Fibroblast of skin of right quadriceps (primary cell): ENCODE measurements at regions not wholly inside any gene's neighbourhood (a gene's known extent, or its start where the extent isn't known, plus 50 kb on each side); places are given as distances from the start of the nearest gene placed in this dataset.

Experiments
- DNase-seq: peaks from one replicate; pipeline ENCODE4 v3.0.0-alpha.2; 2013

GRCh38 chr1:22246755-22247480, 104.0 kb upstream of the WNT4 start:
- no peak for DNase-seq

GRCh38 chr1:22247527-22248245, 104.8 kb upstream of the WNT4 start:
- DNase-seq, result no peak

- DNase-seq, result no peak
These were observed 105.8 kb upstream of the WNT4 start for GRCh38 chr1:22248746-22249145.

DNA sequence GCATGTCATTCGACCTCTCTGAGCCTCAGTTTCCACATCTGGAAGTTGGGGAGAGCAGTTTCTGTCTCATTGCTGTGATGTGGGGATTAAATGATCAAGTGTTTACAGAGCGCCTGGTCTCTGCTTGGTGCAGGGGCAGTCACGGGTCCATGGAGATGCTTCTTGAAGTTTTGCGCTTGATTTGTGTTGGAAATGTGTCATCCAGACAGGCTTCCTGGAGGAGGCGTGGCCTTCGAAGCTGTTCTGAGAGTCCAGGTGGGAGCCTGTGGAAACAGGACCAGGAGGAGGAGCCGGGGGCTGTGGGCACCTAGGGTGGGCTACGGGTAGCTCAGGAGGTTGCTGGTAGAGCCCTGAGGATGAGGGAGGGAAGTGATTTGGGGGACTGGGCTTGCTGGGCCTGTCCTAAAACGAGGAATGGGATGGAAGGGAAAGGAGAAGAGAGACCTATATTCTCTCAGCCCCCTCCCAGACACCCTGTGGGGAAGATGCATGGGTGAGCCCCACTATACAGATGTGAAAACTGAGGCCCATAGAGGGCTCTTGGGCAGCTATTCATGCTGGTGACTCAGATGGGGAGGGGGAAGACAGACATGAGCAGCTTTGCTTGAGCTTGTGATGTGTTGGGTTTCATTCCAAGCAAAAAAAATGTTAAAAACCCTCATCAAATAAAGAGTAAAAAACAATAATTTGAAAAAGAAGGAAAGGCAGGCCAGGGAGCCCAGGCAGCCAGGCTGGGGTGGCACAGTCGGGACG, 107.2 kb upstream of the WNT4 start:
- no peak for DNase-seq

GRCh38 chr1:22250724-22251123, 107.8 kb upstream of the WNT4 start:
- DNase-seq, result peak; percentile 57

GRCh38 chr1:22252251-22252650, 109.4 kb upstream of the WNT4 start:
- no peak for DNase-seq

GRCh38 chr1:22253012-22253790, 110.3 kb upstream of the WNT4 start:
- DNase-seq, result peak; percentile 17

DNA sequence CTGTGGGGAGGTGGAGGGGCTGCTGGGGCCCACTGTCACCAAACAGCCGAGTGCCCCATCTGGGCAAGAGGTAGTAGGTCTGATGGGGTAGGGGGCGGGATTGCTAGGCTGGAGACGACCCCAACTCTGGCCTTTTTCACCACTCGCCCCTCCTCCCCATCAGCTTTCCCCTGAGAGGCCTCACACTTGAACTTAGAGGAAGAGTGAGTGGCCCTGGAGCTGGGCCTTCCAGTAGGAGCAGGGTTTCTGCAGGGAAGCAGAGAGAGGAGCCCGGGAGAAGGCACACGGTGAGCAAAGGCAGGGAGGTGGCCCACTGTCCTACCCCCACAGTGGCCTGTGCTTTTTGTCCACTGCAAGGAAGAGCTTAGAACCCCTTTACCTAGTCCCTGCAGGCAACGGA, 111.9 kb upstream of the WNT4 start:
- no peak for DNase-seq

- DNase-seq, result no peak
These were observed 112.7 kb upstream of the WNT4 start for GRCh38 chr1:22255341-22256212.

DNA sequence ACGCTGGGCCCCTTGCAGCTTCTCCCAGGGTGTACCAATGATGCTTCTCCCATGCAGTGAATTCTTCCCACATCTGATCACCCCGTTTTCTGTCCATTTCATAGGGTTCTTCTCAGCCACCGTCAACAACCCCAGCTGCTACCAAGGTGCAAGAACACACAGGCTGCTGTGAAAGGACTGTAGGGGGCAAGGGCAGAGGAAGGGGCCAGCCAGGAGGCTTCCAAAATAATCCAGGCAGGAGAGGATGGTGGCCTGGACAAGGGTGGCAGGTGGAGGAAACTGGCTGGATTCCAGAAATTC, 113.3 kb upstream of the WNT4 start:
- no peak for DNase-seq

- no peak for DNase-seq
These were observed 114.7 kb upstream of the WNT4 start for GRCh38 chr1:22257290-22258275.

GRCh38 chr1:22258698-22259097, 115.8 kb upstream of the WNT4 start:
- DNase-seq, result no peak

DNA sequence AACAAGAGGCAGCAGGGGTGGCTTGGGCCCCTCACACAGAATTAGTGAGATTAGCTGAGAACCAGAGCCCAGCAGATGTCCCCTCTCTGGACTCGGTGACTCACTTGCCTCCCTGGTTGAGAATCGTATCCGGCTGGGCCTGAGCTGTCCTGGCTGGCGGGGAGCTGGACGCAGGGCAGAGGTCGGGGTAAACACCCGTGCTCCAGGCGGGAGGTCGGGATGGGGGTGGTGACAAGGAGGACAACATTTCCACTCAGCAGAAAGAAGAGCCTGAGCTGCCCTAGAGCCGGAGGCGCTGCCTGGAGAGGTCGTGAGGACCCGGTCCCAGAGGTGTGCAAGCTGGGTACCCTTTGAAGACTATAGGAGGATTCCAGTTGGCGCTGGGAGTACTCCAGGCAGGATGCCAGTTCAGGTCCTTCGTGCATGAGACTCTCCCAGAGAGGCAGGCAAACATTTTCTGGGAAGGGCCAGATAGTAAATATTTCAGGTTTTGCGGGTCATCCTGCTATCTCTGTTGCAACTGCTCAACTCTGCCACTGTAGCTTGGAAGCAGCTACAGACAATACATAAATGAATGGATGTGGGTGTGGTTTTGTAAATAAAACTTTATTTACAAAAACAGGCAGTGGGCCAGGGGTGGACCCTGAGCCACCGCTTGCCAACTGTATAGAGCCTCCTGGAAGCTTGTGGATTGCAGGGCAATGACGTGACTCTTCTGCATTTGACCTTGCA, 116.8 kb upstream of the WNT4 start:
- DNase-seq, result no peak

DNA sequence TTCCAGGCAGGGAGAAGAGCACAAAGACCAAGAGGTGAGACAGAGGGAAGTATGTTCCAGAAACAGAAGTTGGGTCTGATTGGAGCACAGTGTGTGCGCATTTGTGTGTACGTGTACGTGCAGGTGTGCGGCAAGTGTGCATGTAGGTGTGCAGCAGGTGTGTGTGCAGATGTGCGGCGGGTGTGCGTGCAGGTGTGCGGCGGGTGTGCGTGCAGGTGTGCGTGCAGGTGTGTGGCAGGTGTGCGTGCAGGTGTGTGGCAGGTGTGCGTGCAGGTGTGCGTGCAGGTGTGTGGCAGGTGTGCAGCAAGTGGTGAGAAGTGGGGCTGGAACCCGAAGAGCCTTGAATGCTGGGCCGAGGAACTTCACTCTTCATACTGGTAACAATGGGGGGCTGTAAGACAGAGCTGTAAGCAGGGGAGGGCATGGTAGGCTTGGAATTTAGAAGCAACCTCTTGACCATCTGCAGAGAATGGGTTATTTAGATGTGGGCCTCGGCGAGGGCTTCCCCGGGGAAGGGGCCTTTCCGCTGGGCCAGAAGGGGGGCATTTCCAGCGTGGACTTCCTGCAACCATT, 118.0 kb upstream of the WNT4 start:
- DNase-seq, result no peak

GRCh38 chr1:22261580-22261979, 118.7 kb upstream of the WNT4 start:
- DNase-seq, result no peak

- DNase-seq, result no peak
These were observed 119.7 kb upstream of the WNT4 start for GRCh38 chr1:22262583-22262982.

GRCh38 chr1:22263359-22263758, 120.5 kb upstream of the WNT4 start:
- no peak for DNase-seq

DNA sequence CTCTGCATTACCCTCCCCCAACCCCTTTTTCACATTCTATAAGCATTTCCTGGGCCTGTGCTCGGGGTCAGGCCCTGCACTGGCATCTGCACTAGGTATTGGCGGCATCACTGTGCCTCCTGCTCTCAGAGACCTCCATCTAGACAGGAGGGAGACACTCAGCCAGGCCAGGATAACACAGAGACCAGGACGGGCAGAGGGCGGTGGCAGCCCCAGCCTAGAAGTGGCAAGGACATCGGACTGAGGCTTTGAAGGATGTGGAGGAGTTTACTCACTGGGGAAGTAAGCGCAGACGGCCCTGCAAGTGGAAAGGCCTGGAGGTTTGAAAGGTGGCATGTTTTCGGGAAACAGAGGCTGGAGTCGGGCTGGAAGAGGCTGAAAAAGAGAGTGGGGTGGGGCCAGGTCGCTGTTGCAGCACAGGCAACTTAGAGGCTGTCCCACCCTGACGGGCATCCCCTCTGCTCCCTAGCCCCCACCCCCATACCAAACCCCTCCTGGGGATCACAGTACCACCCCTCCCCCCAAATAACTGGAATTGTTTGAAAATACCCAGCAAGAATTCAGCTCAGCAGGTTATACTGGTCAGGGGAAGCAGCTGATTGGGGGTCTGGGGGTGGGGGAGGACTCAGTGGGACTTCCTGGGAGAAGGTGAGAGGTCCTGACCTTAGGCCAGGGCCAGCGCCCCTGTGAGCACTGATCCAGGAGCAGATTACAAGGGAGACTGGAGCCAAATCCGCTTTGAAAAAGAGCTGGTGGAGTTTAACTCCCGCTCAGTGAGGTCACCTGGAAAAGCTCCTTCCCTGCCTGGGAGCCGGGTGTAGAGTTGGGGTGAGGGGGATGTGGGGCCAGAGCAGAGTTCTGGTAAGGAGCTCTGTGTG, 121.8 kb upstream of the WNT4 start:
- DNase-seq, result no peak

DNA sequence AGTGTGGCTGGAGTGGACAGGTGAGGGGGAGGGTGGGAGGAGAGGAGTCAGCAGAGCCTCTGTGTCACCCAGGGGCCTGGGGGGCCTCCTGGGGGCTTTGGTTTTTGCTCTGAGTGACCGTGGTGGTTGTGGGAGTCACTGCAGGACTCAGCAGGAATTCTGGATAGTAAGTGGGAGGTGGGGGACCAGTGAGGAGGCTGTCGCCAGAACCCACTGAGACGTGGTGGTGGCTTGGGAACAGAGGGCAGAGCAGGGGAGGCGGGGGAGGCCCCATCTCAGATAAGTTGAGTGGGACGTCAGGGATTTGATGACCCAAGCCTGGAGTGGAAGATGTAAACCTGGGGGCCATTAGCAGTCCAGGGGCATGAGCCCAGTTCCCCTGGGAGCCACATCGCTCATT, 123.2 kb upstream of the WNT4 start:
- DNase-seq, result no peak
